WTC11 (cell line): ENCODE measurements at regions not wholly inside any gene's neighbourhood (a gene's known extent, or its start where the extent isn't known, plus 50 kb on each side); places are given as distances from the start of the nearest gene placed in this dataset.

ENCODE experiments used
- ATF1 ChIP-seq: sonication (generic); formaldehyde crosslinking; IDR thresholded peaks from 2 replicates; pipeline ENCODE4 v1.8.1; 2023; ENCODE audit warnings: mild to moderate bottlenecking, moderate library complexity, missing genetic modification reagents
- CREB1 ChIP-seq: sonication (generic); formaldehyde crosslinking; IDR thresholded peaks from 2 replicates; pipeline ENCODE4 v1.8.0; 2023; ENCODE audit warnings: mild to moderate bottlenecking, missing genetic modification reagents
- CTCF ChIP-seq: fragments of 200-600 bp; IDR thresholded peaks from 2 replicates; pipeline ENCODE4 v1.8.0; 2022; ENCODE audit warnings: antibody characterized with exemption
- ESRRA ChIP-seq: sonication (generic); formaldehyde crosslinking; IDR thresholded peaks from 2 replicates; pipeline ENCODE4 v1.8.1; 2022; ENCODE audit warnings: mild to moderate bottlenecking, missing genetic modification reagents, borderline replicate concordance
- ETV6 ChIP-seq: sonication (generic); formaldehyde crosslinking; IDR thresholded peaks from 2 replicates; pipeline ENCODE4 v1.8.1; 2022; ENCODE audit warnings: mild to moderate bottlenecking, missing genetic modification reagents
- JAZF1 ChIP-seq: fragments of 250-450 bp; sonication (Bioruptor Pico); IDR thresholded peaks from 2 replicates; pipeline ENCODE4 v1.9.0; 2021; ENCODE audit warnings: moderate library complexity, mild to moderate bottlenecking, inconsistent platforms
- TP53 ChIP-seq: sonication (generic); formaldehyde crosslinking; IDR thresholded peaks from 2 replicates; pipeline ENCODE4 v1.8.1; 2023; ENCODE audit warnings: mild to moderate bottlenecking, missing genetic modification reagents
- ZSCAN18 ChIP-seq: fragments of 250-450 bp; sonication (Bioruptor Pico); IDR thresholded peaks from 2 replicates; pipeline ENCODE4 v2.1.2; 2022; ENCODE audit warnings: mild to moderate bottlenecking, moderate library complexity

- TF ChIP-seq TP53 (CRISPR knock-in tag), result no peak
- TF ChIP-seq ATF1 (CRISPR knock-in tag), result no peak
- TF ChIP-seq JAZF1 (CRISPR knock-in tag), result no peak
- no peak for TF ChIP-seq ZSCAN18 (CRISPR knock-in tag)
- TF ChIP-seq ESRRA (CRISPR knock-in tag), result no peak
- no peak for TF ChIP-seq ETV6 (CRISPR knock-in tag)
- TF ChIP-seq CTCF, result no peak
- no peak for TF ChIP-seq CREB1 (CRISPR knock-in tag)
Measured at GRCh38 chr9:108374626-108375025, 481.2 kb downstream of the ACTL7B start.
